ENCODE measurements at regions not wholly inside any gene's neighbourhood (a gene's known extent, or its start where the extent isn't known, plus 50 kb on each side); places are given as distances from the start of the nearest gene placed in this dataset.

DNA sequence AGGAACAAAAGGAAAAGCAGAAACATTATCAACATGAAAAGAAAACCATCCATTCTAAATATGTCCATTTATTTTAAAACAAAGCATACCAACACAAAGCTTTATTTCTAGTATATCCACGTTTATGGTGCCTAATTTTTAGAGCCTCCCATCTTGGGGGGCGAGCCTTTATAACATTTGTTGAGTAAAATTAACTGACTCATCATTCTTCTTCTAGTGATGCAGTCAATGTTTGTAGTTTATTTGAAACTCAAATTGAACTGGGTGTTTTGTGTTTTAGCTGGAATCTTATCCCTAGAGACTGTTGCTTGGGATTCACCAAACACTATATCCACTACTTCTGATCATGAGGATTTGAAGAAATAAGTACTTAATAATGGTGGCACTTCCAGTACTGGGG lies 366.4 kb upstream of the NPVF start:
- TF ChIP-seq POLR2AphosphoS5 (IDR thresholded peaks at IDR 0.05; ENCODE audit: low read depth) = no peak
- TF ChIP-seq GABPA (IDR thresholded peaks at IDR 0.05; ENCODE audit: low read depth) = no peak

Measured in HL-60 (cell line).